Astrocyte of the spinal cord (primary cell): ENCODE measurements at regions not wholly inside any gene's neighbourhood (a gene's known extent, or its start where the extent isn't known, plus 50 kb on each side); places are given as distances from the start of the nearest gene placed in this dataset.

Experiments
- DNase-seq: peaks from one replicate; pipeline ENCODE4 v3.0.0; 2011; ENCODE audit warnings: low read depth, low spot score
- H3K4me3 ChIP-seq: 2 replicates; pipeline ENCODE4 v1.5.1; 2011; ENCODE audit warnings: low read depth, mild to moderate bottlenecking, low read length, moderate library complexity
- in situ Hi-C: cut with HindIII; loops from 2 replicates; pipeline ENCODE4 v1.10.0; 2017; ENCODE audit warnings: low sequenced_read_pairs
- TF ChIP-seq, protein P1 (sequence below): IDR thresholded peaks from 2 replicates; pipeline ENCODE4 v1.5.1; 2012; ENCODE audit warnings: low read depth, mild to moderate bottlenecking, low read length, inconsistent platforms

DNA sequence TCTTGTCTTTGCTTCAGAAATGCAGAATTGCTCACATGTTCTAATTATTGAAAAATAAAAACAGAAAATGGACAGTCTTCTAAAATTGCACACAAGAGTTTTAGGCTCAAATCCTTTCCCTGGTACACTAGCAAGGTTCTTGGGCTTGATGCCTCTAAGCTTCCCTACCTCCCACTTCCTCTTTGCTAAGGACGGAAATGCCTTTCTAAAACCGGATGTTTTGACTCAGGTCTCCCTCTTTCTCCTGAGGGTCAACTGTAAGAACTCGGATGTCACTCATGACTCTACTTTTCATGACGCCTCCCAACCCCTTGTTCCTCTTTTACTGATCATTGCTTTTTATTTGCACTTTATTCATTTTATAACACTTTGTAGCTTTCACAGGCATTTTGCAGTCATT lies 613.5 kb downstream of the C6orf118 start:
- TF ChIP-seq, protein P1, sequence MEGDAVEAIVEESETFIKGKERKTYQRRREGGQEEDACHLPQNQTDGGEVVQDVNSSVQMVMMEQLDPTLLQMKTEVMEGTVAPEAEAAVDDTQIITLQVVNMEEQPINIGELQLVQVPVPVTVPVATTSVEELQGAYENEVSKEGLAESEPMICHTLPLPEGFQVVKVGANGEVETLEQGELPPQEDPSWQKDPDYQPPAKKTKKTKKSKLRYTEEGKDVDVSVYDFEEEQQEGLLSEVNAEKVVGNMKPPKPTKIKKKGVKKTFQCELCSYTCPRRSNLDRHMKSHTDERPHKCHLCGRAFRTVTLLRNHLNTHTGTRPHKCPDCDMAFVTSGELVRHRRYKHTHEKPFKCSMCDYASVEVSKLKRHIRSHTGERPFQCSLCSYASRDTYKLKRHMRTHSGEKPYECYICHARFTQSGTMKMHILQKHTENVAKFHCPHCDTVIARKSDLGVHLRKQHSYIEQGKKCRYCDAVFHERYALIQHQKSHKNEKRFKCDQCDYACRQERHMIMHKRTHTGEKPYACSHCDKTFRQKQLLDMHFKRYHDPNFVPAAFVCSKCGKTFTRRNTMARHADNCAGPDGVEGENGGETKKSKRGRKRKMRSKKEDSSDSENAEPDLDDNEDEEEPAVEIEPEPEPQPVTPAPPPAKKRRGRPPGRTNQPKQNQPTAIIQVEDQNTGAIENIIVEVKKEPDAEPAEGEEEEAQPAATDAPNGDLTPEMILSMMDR, result no peak
- in situ Hi-C loops, result no loop called here
- no peak for DNase-seq
- no peak overlapping the region for H3K4me3 ChIP-seq

DNA sequence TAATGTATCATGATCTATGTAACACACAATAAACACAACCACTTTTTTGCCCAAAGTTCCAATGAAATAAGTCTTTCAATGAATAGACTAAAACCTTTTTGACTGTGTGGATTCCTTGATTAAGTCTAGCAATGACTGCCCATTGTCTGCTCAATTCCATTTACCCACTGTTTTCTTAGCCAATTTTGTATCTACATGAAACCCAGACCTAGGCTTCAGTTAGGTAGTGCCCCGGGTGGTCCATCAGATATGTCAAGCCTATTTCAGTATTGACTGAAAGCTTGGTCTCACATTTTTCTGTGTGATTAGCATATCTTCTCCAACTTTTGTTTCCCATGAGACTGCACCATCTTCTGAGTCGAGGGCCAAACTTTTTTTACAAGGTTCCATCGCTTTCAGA lies 615.0 kb downstream of the C6orf118 start:
- DNase-seq, result no peak
- TF ChIP-seq, protein P1, result no peak
- in situ Hi-C loops, result no loop called here
- H3K4me3 ChIP-seq, result no peak overlapping the region

DNA sequence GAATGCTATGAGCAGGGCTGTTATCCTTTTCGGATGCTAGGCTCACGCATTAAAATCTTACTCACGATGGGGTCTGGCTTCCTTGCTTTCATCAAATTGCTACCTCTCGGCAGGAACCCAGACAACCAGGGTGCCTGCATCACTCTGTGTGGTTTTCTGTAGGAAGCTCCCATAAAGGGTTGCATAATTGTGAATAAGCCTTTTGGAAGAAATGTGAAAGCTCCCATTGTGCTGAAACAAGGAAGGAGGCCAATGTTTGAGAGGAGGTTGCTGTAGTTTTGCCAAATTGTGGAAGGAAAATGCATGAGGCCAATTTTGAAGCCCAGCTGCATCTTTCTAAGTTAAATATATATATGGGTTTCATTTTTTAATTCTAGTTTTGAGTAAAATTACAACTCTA lies 615.5 kb downstream of the C6orf118 start:
- no peak overlapping the region for H3K4me3 ChIP-seq
- in situ Hi-C loops, result no loop called here
- TF ChIP-seq, protein P1, result no peak
- peak; percentile 75 for DNase-seq

DNA sequence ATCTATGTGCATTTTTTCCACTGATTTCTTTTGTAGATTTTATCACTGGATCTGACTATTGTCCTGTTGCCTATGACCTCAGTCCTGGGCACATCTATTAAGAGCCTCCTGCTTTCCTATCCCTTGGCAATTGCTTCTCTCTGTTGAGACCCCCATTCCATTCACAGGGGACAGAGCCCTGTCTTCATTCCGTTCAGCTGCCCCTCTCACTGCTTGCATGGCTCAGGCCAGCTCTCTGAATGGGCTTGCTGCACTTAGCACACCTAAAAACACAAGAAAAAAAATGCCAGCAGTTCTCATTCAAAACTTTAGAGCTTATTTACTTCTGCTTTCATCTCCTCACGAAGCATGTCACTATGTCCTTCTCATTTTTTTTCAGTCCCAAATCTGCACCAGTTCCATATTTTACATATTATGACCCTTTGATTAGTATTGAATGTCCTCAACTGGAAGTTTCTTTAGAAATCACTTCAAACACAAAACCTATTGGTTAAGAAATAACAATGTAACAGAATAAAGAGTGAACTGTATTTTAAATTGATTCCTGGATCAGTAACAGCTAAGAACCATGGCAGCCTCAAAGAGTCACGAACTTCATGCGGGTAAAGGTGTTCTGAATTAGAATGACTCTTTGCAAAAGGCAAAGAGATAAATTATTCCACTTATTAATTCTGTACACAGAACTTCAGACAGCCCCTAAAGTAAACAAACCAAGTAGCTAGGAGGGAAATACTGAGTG lies 616.5 kb downstream of the C6orf118 start:
- no peak for DNase-seq
- H3K4me3 ChIP-seq, result no peak overlapping the region
- in situ Hi-C loops, result no loop called here
- TF ChIP-seq, protein P1, result no peak

DNA sequence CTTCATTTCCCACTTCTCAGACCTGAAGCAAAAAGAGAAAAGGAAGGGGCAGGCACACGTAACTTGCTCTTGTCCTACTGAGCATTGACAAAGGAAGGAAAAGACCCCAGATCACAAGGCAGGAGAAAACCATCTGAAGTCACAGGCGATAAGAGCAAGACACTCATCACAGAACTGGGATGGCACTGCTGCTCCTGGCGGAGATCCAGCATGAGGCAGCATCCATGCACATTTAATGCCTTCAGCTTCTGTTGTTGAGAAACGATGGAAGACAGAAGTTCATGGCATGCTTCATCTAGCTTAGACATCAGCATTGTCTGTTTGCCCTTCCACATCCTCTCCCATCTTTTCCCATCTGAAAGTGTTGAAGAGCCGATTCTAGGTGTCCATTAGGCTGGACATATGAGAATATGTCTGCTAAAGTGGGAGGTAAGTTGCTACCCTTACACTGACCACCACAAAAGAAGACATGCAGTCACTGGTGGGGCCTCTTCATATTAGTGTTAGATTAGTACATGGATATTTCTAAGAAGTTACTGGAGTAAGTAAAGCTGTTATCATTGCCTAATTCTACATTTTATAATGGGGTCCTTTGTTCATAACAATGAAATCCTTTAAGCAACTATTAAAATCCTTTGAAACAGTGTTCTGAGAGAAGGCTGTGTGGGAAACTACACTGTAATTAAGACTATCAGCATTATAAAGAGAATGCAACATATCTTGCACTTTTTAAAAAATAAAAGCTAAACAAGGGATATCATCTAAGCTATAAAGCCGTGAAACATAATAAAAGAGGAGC lies 618.5 kb downstream of the C6orf118 start:
- TF ChIP-seq, protein P1, result no peak
- in situ Hi-C loops, result no loop called here
- H3K4me3 ChIP-seq, result no peak overlapping the region
- DNase-seq, result no peak

DNA sequence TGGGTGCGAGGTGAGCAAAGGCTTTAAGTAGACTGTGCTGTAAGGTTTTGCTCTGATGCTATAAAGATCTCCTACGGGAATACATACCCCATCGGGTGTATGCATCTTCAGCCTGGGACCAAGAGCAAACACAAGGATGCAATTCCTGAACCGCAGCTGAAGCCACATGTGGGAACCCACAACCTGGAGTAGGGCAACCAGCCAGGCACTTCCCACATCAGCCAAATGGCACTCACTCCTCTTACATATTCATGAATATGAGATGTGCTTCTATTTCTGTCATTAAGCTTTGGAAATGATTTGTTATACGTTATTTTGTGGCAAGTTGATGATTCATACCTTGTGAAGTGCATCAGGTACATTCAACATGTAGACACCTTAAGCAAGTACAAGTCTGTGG lies 619.2 kb downstream of the C6orf118 start:
- no peak overlapping the region for H3K4me3 ChIP-seq
- TF ChIP-seq, protein P1, result no peak
- in situ Hi-C loops, result no loop called here
- peak; percentile 19 for DNase-seq
